Gastrocnemius medialis (tissue), 4 donors: ENCODE measurements at regions not wholly inside any gene's neighbourhood (a gene's known extent, or its start where the extent isn't known, plus 50 kb on each side); places are given as distances from the start of the nearest gene placed in this dataset.

Source experiments
- POLR2A ChIP-seq, 2 donors: fragments of 450-650 bp; IDR thresholded peaks; one replicate each; pipeline ENCODE4 v1.6.1; 2017; ENCODE audit warnings: antibody characterized with exemption in 2 of 2, mild to moderate bottlenecking in 2 of 2, moderate library complexity in 2 of 2
- TF ChIP-seq, protein P1 (sequence below), 5 experiments: fragments of 450-650 bp in 3 of 5; fragments of 200-600 bp in 2 of 5; sonication (generic) in 2 of 5; IDR thresholded peaks in 4 of 5; conservative IDR thresholded peaks in 1 of 5; 1 replicate in 4 of 5; 2 replicates in 1 of 5; pipeline ENCODE4 v1.5.1; 2016 to 2019; ENCODE audit warnings: antibody characterized with exemption in 5 of 5, mild to moderate bottlenecking in 3 of 5, moderate library complexity in 3 of 5

DNA sequence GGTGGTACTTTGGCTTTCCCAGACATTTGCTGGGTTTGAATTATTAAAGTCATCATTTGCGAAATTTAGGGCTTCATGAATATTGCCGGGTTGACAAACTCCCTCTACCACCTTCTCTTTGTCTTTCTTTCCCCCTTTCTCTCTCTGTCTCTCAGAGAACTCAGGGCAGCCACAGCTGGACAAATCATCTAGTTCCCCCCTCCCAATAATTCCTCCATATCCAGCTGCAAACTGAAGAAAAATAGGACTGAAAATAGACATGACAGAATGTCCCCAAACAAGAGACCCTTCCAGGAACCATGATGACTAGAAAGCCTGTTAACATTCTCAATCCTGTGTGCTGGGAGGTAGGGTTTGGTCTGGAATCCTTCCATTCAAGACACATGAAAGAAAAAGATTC, 67.1 kb upstream of the TBX5 start:
- no peak for TF ChIP-seq POLR2A (IDR thresholded peaks at IDR 0.05)
- TF ChIP-seq, protein P1, sequence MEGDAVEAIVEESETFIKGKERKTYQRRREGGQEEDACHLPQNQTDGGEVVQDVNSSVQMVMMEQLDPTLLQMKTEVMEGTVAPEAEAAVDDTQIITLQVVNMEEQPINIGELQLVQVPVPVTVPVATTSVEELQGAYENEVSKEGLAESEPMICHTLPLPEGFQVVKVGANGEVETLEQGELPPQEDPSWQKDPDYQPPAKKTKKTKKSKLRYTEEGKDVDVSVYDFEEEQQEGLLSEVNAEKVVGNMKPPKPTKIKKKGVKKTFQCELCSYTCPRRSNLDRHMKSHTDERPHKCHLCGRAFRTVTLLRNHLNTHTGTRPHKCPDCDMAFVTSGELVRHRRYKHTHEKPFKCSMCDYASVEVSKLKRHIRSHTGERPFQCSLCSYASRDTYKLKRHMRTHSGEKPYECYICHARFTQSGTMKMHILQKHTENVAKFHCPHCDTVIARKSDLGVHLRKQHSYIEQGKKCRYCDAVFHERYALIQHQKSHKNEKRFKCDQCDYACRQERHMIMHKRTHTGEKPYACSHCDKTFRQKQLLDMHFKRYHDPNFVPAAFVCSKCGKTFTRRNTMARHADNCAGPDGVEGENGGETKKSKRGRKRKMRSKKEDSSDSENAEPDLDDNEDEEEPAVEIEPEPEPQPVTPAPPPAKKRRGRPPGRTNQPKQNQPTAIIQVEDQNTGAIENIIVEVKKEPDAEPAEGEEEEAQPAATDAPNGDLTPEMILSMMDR (IDR thresholded peaks at IDR 0.05 in 4 of 5, conservative IDR thresholded peaks at IDR 0.05 in 1 of 5), result no peak
